HEK293 (cell line): ENCODE measurements at regions not wholly inside any gene's neighbourhood (a gene's known extent, or its start where the extent isn't known, plus 50 kb on each side); places are given as distances from the start of the nearest gene placed in this dataset.

Experiments used
- CTCF ChIA-PET: fragments of 350-600 bp; formaldehyde crosslinking; extraction: SDS; loops from one replicate; lab custom pipeline; 2021; ENCODE audit warnings: antibody characterized with exemption; lab: Yijun Ruan, JAX
- POLR2A ChIA-PET: fragments of 300-600 bp; formaldehyde crosslinking; extraction: SDS; loops from one replicate; lab custom pipeline; 2020; ENCODE audit warnings: antibody characterized with exemption, inconsistent platforms; lab: Yijun Ruan, JAX
- H3K27ac ChIP-seq: fragments of 200-500 bp; sonication (Bioruptor generic); 2 replicates; pipeline ENCODE4 v1.5.1; 2014; ENCODE audit warnings: low read depth, low read length, control low read depth, inconsistent platforms; ENCODE audit errors: extremely low read depth
- H3K36me3 ChIP-seq, 2 experiments: fragments of 200-500 bp in 1 of 2; sonication (Bioruptor generic) in 1 of 2; 1 replicate in 1 of 2; 2 replicates in 1 of 2; pipeline ENCODE4 v1.5.1; 2014 to 2017; ENCODE audit warnings: inconsistent platforms in 2 of 2, low read length in 2 of 2; ENCODE audit not compliant: control insufficient read depth in 2 of 2, insufficient read depth in 1 of 2
- H3K4me1 ChIP-seq: fragments of 200-500 bp; sonication (Bioruptor generic); 2 replicates; pipeline ENCODE4 v1.5.1; 2014; ENCODE audit warnings: mild to moderate bottlenecking, low read length, inconsistent platforms; ENCODE audit not compliant: control insufficient read depth, insufficient read depth
- H3K4me3 ChIP-seq: 2 replicates; pipeline ENCODE4 v1.5.1; 2011; ENCODE audit warnings: low read depth, mild to moderate bottlenecking, control low read depth, low read length, moderate library complexity
- H3K9me3 ChIP-seq: fragments of 200-500 bp; sonication (Bioruptor generic); 2 replicates; pipeline ENCODE4 v1.5.1; 2014; ENCODE audit warnings: low read depth, low read length, inconsistent platforms; ENCODE audit not compliant: control insufficient read depth, insufficient read depth
- AEBP2 ChIP-seq: fragments of 450-650 bp; formaldehyde crosslinking; IDR thresholded peaks from 2 replicates; pipeline ENCODE4 v1.5.1; 2016; ENCODE audit warnings: missing biosample characterization, missing genetic modification characterization, borderline replicate concordance
- KLF17 ChIP-seq: fragments of 450-650 bp; formaldehyde crosslinking; IDR thresholded peaks from 2 replicates; pipeline ENCODE4 v1.5.1; 2016; ENCODE audit warnings: missing biosample characterization, missing genetic modification characterization
- KLF7 ChIP-seq: fragments of 450-650 bp; formaldehyde crosslinking; IDR thresholded peaks from 2 replicates; pipeline ENCODE4 v1.5.1; 2016; ENCODE audit warnings: missing biosample characterization, missing genetic modification characterization, borderline replicate concordance
- REST ChIP-seq: fragments of 450-650 bp; formaldehyde crosslinking; IDR thresholded peaks from 2 replicates; pipeline ENCODE4 v1.5.1; 2016; ENCODE audit warnings: missing biosample characterization, missing genetic modification characterization
- TCF7L2 ChIP-seq: IDR thresholded peaks from 2 replicates; pipeline ENCODE4 v1.6.1; 2011; ENCODE audit warnings: low read depth, mild to moderate bottlenecking, inconsistent platforms, low read length, moderate library complexity, borderline replicate concordance
- TRIM28 ChIP-seq: IDR thresholded peaks from 2 replicates; pipeline ENCODE4 v1.6.1; 2011; ENCODE audit warnings: low read length, control low read depth, borderline replicate concordance
- WT1 ChIP-seq: fragments of 450-650 bp; formaldehyde crosslinking; IDR thresholded peaks from 2 replicates; pipeline ENCODE4 v1.5.1; 2016; ENCODE audit warnings: missing biosample characterization, missing genetic modification characterization
- ZBTB48 ChIP-seq: fragments of 450-650 bp; formaldehyde crosslinking; IDR thresholded peaks from 2 replicates; pipeline ENCODE4 v1.5.1; 2016; ENCODE audit warnings: missing biosample characterization, missing genetic modification characterization
- ZEB2 ChIP-seq: fragments of 450-650 bp; formaldehyde crosslinking; IDR thresholded peaks from 2 replicates; pipeline ENCODE4 v1.5.1; 2016; ENCODE audit warnings: missing biosample characterization, missing genetic modification characterization
- ZFP3 ChIP-seq: fragments of 450-650 bp; formaldehyde crosslinking; IDR thresholded peaks from 2 replicates; pipeline ENCODE4 v1.5.1; 2016; ENCODE audit warnings: low read depth, missing biosample characterization, missing genetic modification characterization
- ZFP37 ChIP-seq: fragments of 450-650 bp; formaldehyde crosslinking; IDR thresholded peaks from 2 replicates; pipeline ENCODE4 v1.5.1; 2016; ENCODE audit warnings: missing biosample characterization, missing genetic modification characterization
- ZNF175 ChIP-seq: fragments of 450-650 bp; formaldehyde crosslinking; IDR thresholded peaks from 2 replicates; pipeline ENCODE4 v1.5.1; 2016; ENCODE audit warnings: missing biosample characterization, missing genetic modification characterization
- ZNF184 ChIP-seq: fragments of 450-650 bp; IDR thresholded peaks from 2 replicates; pipeline ENCODE4 v1.5.1; 2018; ENCODE audit warnings: missing biosample characterization, mild to moderate bottlenecking, missing genetic modification characterization
- ZNF221 ChIP-seq: fragments of 450-650 bp; formaldehyde crosslinking; IDR thresholded peaks from 2 replicates; pipeline ENCODE4 v1.5.1; 2017; ENCODE audit warnings: missing biosample characterization, missing genetic modification characterization, borderline replicate concordance
- ZNF23 ChIP-seq: fragments of 450-650 bp; formaldehyde crosslinking; IDR thresholded peaks from 2 replicates; pipeline ENCODE4 v1.5.1; 2016; ENCODE audit warnings: missing biosample characterization, missing genetic modification characterization, borderline replicate concordance
- ZNF274 ChIP-seq, 2 experiments: fragments of 200-500 bp in 1 of 2; fragments of 450-650 bp in 1 of 2; sonication (Bioruptor generic) in 1 of 2; formaldehyde crosslinking in 1 of 2; IDR thresholded peaks; 2 replicates each; pipeline versions ENCODE4 v1.5.1 to v1.6.1; 2014 to 2016; ENCODE audit warnings: borderline replicate concordance in 1 of 2, inconsistent platforms in 1 of 2, low read length in 1 of 2, missing biosample characterization in 1 of 2, missing genetic modification characterization in 1 of 2
- ZNF302 ChIP-seq: fragments of 450-650 bp; formaldehyde crosslinking; IDR thresholded peaks from 2 replicates; pipeline ENCODE4 v1.5.1; 2016; ENCODE audit warnings: missing biosample characterization, missing genetic modification characterization, low read depth
- ZNF324 ChIP-seq: fragments of 450-650 bp; formaldehyde crosslinking; IDR thresholded peaks from 2 replicates; pipeline ENCODE4 v1.5.1; 2016; ENCODE audit warnings: missing biosample characterization, missing genetic modification characterization
- ZNF394 ChIP-seq: fragments of 450-650 bp; formaldehyde crosslinking; IDR thresholded peaks from 2 replicates; pipeline ENCODE4 v1.5.1; 2016; ENCODE audit warnings: missing biosample characterization, missing genetic modification characterization, mild to moderate bottlenecking, moderate library complexity, borderline replicate concordance
- ZNF433 ChIP-seq: fragments of 450-650 bp; formaldehyde crosslinking; IDR thresholded peaks from 2 replicates; pipeline ENCODE4 v1.5.1; 2016; ENCODE audit warnings: missing biosample characterization, missing genetic modification characterization, low read depth
- ZNF473 ChIP-seq: fragments of 450-650 bp; formaldehyde crosslinking; IDR thresholded peaks from 2 replicates; pipeline ENCODE4 v1.5.1; 2017; ENCODE audit warnings: missing biosample characterization, missing genetic modification characterization
- ZNF549 ChIP-seq: fragments of 450-650 bp; IDR thresholded peaks from 2 replicates; pipeline ENCODE4 v1.5.1; 2018; ENCODE audit warnings: missing biosample characterization, missing genetic modification characterization, mild to moderate bottlenecking, inconsistent platforms, moderate library complexity
- ZNF558 ChIP-seq: fragments of 450-650 bp; formaldehyde crosslinking; IDR thresholded peaks from 2 replicates; pipeline ENCODE4 v1.5.1; 2016; ENCODE audit warnings: missing biosample characterization, missing genetic modification characterization
- ZNF560 ChIP-seq: fragments of 450-650 bp; formaldehyde crosslinking; IDR thresholded peaks from 2 replicates; pipeline ENCODE4 v1.5.1; 2017; ENCODE audit warnings: missing biosample characterization, missing genetic modification characterization, borderline replicate concordance
- ZNF610 ChIP-seq: fragments of 450-650 bp; formaldehyde crosslinking; IDR thresholded peaks from 2 replicates; pipeline ENCODE4 v1.5.1; 2016; ENCODE audit warnings: missing biosample characterization, missing genetic modification characterization, borderline replicate concordance
- ZNF658 ChIP-seq: fragments of 450-650 bp; formaldehyde crosslinking; IDR thresholded peaks from 2 replicates; pipeline ENCODE4; 2016; ENCODE audit warnings: missing biosample characterization, missing genetic modification characterization
- ZNF664 ChIP-seq: fragments of 450-650 bp; formaldehyde crosslinking; IDR thresholded peaks from 2 replicates; pipeline ENCODE4 v1.5.1; 2016; ENCODE audit warnings: missing biosample characterization, missing genetic modification characterization
- TF ChIP-seq, protein P1 (sequence below): fragments of 450-650 bp; formaldehyde crosslinking; IDR thresholded peaks from 2 replicates; pipeline ENCODE4 v1.5.1; 2017; ENCODE audit warnings: missing biosample characterization, missing genetic modification characterization

DNA sequence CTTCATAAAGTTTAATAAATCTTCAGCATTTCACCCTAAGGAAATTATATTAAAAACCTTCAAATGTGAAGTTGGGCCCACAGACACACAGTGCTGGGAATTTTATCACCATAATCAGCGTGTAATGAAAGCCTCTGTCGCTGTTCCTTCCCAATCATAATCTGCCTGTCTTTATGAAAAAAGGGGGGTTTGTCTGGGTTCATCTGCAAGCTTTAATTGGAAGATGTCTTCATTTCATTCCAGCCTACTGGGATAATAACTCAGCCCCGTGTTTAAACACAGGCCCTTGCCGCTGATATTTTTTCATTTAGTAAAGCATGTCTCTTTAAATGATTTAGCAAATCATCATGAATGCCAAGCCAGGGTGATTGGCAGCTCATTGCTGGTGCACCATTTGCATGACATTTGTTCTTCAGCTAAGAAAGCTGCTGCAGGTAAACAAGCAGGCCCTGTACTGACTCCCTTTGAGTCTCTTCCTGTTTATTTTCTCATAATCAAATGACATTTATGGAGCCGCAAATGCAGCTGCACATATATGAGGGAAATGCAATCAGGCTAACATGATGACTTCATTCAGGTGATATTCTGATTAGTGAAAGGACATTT is 362.9 kb upstream of the TLE4 start:
- H3K36me3 ChIP-seq = no peaks in the 10 kb centered on the region
- H3K9me3 ChIP-seq = no peaks in the 10 kb centered on the region
- ChIA-PET POLR2A (no interaction called here), CTCF (no interaction called here)
- no peak for TF ChIP-seq KLF7 (tag by site-specific recombination)
- TF ChIP-seq, protein P1, sequence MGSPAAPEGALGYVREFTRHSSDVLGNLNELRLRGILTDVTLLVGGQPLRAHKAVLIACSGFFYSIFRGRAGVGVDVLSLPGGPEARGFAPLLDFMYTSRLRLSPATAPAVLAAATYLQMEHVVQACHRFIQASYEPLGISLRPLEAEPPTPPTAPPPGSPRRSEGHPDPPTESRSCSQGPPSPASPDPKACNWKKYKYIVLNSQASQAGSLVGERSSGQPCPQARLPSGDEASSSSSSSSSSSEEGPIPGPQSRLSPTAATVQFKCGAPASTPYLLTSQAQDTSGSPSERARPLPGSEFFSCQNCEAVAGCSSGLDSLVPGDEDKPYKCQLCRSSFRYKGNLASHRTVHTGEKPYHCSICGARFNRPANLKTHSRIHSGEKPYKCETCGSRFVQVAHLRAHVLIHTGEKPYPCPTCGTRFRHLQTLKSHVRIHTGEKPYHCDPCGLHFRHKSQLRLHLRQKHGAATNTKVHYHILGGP (tag by site-specific recombination) = no peak
- no peak for TF ChIP-seq KLF17 (tag by site-specific recombination)
- no peak for TF ChIP-seq ZNF302
- TF ChIP-seq ZNF610 (tag by site-specific recombination) = no peak
- TF ChIP-seq ZNF23 (tag by site-specific recombination) = no peak
- no peak for TF ChIP-seq TCF7L2
- TF ChIP-seq ZBTB48 (tag by site-specific recombination) = no peak
- no peak for TF ChIP-seq ZNF433 (tag by site-specific recombination)
- TF ChIP-seq WT1 (tag by site-specific recombination) = no peak
- TF ChIP-seq ZEB2 (tag by site-specific recombination) = no peak
- TF ChIP-seq ZNF221 (tag by site-specific recombination) = no peak
- TF ChIP-seq ZNF175 = no peak
- TF ChIP-seq ZNF394 (tag by site-specific recombination) = no peak
- TF ChIP-seq ZNF558 (tag by site-specific recombination) = no peak
- no peak for TF ChIP-seq ZNF274 (IDR thresholded peaks at IDR 0.05; ENCODE audit: low read length)
- no peak for TF ChIP-seq ZNF274 (tag by site-specific recombination; IDR thresholded peaks at IDR 0.05; ENCODE audit: borderline replicate concordance)
- TF ChIP-seq ZNF664 (tag by site-specific recombination) = no peak
- TF ChIP-seq ZNF184 (tag by site-specific recombination) = no peak
- TF ChIP-seq ZNF549 (tag by site-specific recombination) = no peak
- TF ChIP-seq ZNF473 (tag by site-specific recombination) = no peak
- H3K4me1 ChIP-seq = no peaks in the 10 kb centered on the region
- H3K27ac ChIP-seq = no peak overlapping the region
- H3K4me3 ChIP-seq = no peak overlapping the region

DNA sequence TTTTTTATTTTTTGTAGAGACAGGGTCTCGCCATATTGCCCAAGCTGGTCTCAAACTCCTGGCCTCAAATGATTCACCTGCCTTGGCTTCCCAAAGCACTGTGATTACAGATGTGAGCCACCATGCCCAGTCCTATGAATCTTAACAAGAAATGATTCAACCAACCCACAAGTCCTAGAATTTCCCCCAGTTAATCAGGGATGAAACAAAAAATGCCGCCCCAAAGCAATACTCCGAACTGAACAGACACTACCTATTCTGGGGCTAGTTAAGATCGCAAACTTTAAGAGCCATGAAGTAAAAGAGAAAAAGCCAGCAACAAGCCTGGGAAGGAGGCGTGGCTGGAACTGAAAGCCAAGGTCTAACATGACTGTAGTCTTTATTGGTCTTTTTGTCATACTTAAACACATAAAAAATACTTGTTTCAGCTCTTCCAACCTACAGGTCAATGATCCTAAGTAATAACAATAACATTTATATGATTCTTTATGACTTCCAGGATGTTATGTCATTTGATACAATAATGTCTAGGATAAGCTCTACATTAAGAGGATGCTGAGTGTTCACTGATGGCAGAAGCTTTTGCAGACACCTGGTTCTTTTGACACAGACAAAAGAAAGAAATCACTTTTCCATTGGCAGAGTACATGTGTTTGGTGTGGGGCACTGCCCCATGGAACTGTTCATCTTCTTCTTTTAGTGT is 361.1 kb upstream of the TLE4 start:
- no peak overlapping the region for H3K4me3 ChIP-seq
- H3K9me3 ChIP-seq = no peaks in the 10 kb centered on the region
- H3K36me3 ChIP-seq = no peaks in the 10 kb centered on the region
- H3K27ac ChIP-seq = no peak overlapping the region
- H3K4me1 ChIP-seq = no peaks in the 10 kb centered on the region
- ChIA-PET POLR2A (interaction anchor here (0.8 kb wide), 1 partner anchor 948 kb away, joined by 3 read pairs; no protein-coding TSS in a partner anchor), CTCF (interaction anchor here (0.8 kb wide), 1 partner anchor 767 kb away, joined by 4 read pairs; no protein-coding TSS in a partner anchor)
- no peak for TF ChIP-seq ZFP3 (tag by site-specific recombination)
- no peak for TF ChIP-seq TRIM28
- no peak for TF ChIP-seq ZNF560 (tag by site-specific recombination)
- TF ChIP-seq ZFP37 = no peak
- no peak for TF ChIP-seq ZNF324
- TF ChIP-seq ZNF658 (tag by site-specific recombination) = no peak
- no peak for TF ChIP-seq AEBP2 (tag by site-specific recombination)
- TF ChIP-seq REST (tag by site-specific recombination) = no peak
